Endodermal cell (in vitro differentiated cells): ENCODE measurements at regions not wholly inside any gene's neighbourhood (a gene's known extent, or its start where the extent isn't known, plus 50 kb on each side); places are given as distances from the start of the nearest gene placed in this dataset.
A peak's percentile ranks its signal among the peaks of the same experiment; 100 is the strongest.

Source experiments
- DNase-seq: peaks from one replicate; pipeline ENCODE4 v3.0.0-alpha.2; 2017
- H3K27ac ChIP-seq: 2 replicates; pipeline ENCODE4 v1.5.1; 2013; ENCODE audit warnings: mild to moderate bottlenecking, low read depth, low read length, moderate library complexity
- H3K27me3 ChIP-seq: 2 replicates; pipeline ENCODE4 v1.6.1; 2013; ENCODE audit warnings: mild to moderate bottlenecking, low read length, moderate library complexity; ENCODE audit not compliant: insufficient read depth, control insufficient read depth, poor library complexity, severe bottlenecking
- H3K36me3 ChIP-seq: 2 replicates; pipeline ENCODE4 v1.7.0; 2013; ENCODE audit warnings: mild to moderate bottlenecking, low read length, moderate library complexity; ENCODE audit not compliant: control insufficient read depth, insufficient read depth
- H3K4me1 ChIP-seq: one replicate; pipeline ENCODE4 v1.7.0; 2013; ENCODE audit warnings: low read length; ENCODE audit not compliant: control insufficient read depth, insufficient read depth
- H3K4me3 ChIP-seq: 2 replicates; pipeline ENCODE4 v1.5.1; 2013; ENCODE audit warnings: mild to moderate bottlenecking, low read length, moderate library complexity
- H3K9ac ChIP-seq: 2 replicates; pipeline ENCODE4 v1.6.1; 2013; ENCODE audit warnings: mild to moderate bottlenecking, low read length, moderate library complexity; ENCODE audit not compliant: poor library complexity, severe bottlenecking; ENCODE audit errors: extremely low read depth
- H3K9me3 ChIP-seq: 2 replicates; pipeline ENCODE4 v1.6.1; 2013; ENCODE audit warnings: mild to moderate bottlenecking, low read length, moderate library complexity; ENCODE audit not compliant: control insufficient read depth
- H3K27ac Mint-ChIP-seq: 2 replicates; pipeline ENCODE4 v1.8.0; 2020; ENCODE audit warnings: mixed read lengths
- H3K27me3 Mint-ChIP-seq: 2 replicates; pipeline ENCODE4 v1.8.0; 2021; ENCODE audit warnings: mild to moderate bottlenecking, mixed read lengths; ENCODE audit not compliant: insufficient read depth
- H3K36me3 Mint-ChIP-seq: 2 replicates; pipeline ENCODE4 v1.8.0; 2020; ENCODE audit warnings: low read depth, mixed read lengths
- H3K4me1 Mint-ChIP-seq: 2 replicates; pipeline ENCODE4 v1.8.0; 2020; ENCODE audit warnings: mixed read lengths
- H3K4me3 Mint-ChIP-seq: 2 replicates; pipeline ENCODE4 v1.8.0; 2020; ENCODE audit warnings: mild to moderate bottlenecking, moderate library complexity, mixed read lengths
- H3K9me3 Mint-ChIP-seq: 2 replicates; pipeline ENCODE4 v1.8.0; 2020; ENCODE audit warnings: mild to moderate bottlenecking, mixed read lengths
- WGBS, 2 experiments: methylation state at CpG; one replicate each; pipeline versions ENCODE4 v1.1.5 to v1.1.7; 2013; ENCODE audit warnings: missing lambda C conversion rate in 2 of 2, mixed read lengths in 1 of 2; ENCODE audit not compliant: insufficient coverage in 1 of 2, insufficient read length in 1 of 2; 5-methylcytosine and 5-hydroxymethylcytosine counted together
- TF ChIP-seq, protein P1 (sequence below): fragments of 200-600 bp; sonication (generic); conservative IDR thresholded peaks from 2 replicates; pipeline ENCODE4 v1.5.0; 2021; ENCODE audit warnings: antibody characterized with exemption, mild to moderate bottlenecking

DNA sequence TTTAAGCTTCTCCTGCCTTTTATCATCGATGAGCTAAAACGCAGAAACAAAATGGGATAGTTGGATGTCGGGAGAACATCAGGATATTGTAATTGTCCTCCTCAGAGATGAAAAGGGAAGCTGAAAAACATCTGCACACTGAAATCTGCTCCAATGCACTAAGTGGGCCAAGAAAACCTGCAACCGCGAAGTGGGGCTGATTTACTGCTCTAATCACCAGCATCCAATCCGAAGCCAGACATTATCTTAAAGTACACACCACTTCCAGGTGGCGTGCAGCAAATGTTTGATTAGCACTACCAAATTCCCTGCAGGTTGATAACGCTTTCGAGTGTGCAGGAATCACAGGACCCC is 230.3 kb upstream of the SLC14A2 start:
- Mint-ChIP-seq H3K4me1 (peaks cover 9% of the 10 kb centered on the region), H3K9me3 (no peaks in the 10 kb centered on the region), H3K27me3 (peaks cover 6% of the 10 kb centered on the region), H3K36me3 (no peaks in the 10 kb centered on the region), H3K4me3 (no peak overlapping the region), H3K27ac (no peak overlapping the region)
- Histone ChIP-seq H3K4me1 (peaks cover 11% of the 10 kb centered on the region), H3K36me3 (no peaks in the 10 kb centered on the region), H3K27ac (no peak overlapping the region), H3K4me3 (peak overlapping the region; percentile 20), H3K27me3 (no peaks in the 10 kb centered on the region), H3K9ac (no peak overlapping the region), H3K9me3 (no peaks in the 10 kb centered on the region)
- 87 to 90% methylated on average over 6 to 9 of the region's 9 CpGs for WGBS, 2 experiments
- TF ChIP-seq, protein P1, sequence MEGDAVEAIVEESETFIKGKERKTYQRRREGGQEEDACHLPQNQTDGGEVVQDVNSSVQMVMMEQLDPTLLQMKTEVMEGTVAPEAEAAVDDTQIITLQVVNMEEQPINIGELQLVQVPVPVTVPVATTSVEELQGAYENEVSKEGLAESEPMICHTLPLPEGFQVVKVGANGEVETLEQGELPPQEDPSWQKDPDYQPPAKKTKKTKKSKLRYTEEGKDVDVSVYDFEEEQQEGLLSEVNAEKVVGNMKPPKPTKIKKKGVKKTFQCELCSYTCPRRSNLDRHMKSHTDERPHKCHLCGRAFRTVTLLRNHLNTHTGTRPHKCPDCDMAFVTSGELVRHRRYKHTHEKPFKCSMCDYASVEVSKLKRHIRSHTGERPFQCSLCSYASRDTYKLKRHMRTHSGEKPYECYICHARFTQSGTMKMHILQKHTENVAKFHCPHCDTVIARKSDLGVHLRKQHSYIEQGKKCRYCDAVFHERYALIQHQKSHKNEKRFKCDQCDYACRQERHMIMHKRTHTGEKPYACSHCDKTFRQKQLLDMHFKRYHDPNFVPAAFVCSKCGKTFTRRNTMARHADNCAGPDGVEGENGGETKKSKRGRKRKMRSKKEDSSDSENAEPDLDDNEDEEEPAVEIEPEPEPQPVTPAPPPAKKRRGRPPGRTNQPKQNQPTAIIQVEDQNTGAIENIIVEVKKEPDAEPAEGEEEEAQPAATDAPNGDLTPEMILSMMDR = no peak
- DNase-seq = no peak

DNA sequence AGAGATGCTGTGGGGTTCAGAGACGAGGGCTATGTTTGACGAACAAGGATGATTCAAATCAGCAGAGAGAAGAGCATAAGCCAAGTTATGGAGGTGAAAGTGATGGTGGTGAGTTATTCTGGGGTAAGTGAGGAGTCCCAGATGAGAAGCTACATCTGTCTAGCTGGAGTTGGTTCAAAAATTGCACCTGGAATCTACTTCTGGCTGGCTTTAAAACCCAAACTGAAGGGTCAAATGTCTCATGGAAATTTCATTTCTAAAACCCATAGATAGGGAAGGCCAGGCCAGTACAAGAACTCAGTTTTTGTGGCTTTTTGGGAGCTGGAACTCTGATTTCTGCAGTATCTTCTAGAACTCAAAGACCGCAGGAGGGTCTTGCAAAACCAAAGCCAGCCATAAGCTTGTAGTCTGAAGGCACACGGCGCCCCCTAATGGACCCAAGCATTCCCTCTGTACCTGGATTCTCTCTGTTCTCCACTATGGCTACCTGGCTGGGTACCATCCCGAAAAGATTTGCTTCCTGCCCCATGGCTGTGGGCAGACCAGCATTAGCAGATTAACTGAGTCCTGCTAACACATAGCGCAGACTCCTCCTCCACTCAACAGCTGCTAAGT is 229.1 kb upstream of the SLC14A2 start:
- Mint-ChIP-seq H3K36me3 (no peaks in the 10 kb centered on the region), H3K9me3 (no peaks in the 10 kb centered on the region), H3K4me1 (peaks cover 9% of the 10 kb centered on the region), H3K27ac (no peak overlapping the region), H3K27me3 (peaks cover 6% of the 10 kb centered on the region), H3K4me3 (no peak overlapping the region)
- TF ChIP-seq, protein P1 = peak; percentile 90
- Histone ChIP-seq H3K27ac (no peak overlapping the region), H3K27me3 (no peaks in the 10 kb centered on the region), H3K9me3 (no peaks in the 10 kb centered on the region), H3K4me3 (no peak overlapping the region), H3K36me3 (no peaks in the 10 kb centered on the region), H3K9ac (no peak overlapping the region), H3K4me1 (peaks cover 10% of the 10 kb centered on the region)
- peak; percentile 90 for DNase-seq
- 56 to 66% methylated on average over 5 to 7 of the region's 7 CpGs for WGBS, 2 experiments

DNA sequence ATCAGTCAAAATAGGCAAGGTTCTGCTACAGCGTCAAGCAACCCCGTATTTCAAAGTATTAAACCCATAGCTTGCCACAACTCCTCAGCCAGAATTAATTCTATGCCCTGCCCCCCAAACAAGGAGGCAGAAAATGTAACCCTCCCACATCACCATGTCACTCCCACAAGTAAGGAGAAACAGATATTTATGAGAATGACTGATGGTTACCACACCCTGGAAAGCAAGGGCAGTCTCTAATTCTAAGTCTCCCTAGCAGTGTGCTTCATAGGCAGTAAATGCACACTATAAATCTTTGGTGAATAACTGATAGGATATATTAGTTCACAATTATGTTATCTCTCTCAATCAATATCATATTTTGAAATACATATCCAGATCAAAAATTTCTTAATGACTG is 228.0 kb upstream of the SLC14A2 start:
- H3K9ac ChIP-seq = no peak overlapping the region
- TF ChIP-seq, protein P1 = no peak
- no peak overlapping the region for H3K4me3 ChIP-seq
- H3K9me3 ChIP-seq = no peaks in the 10 kb centered on the region
- no peaks in the 10 kb centered on the region for H3K36me3 Mint-ChIP-seq
- 76% methylated on average over 2 of the region's 2 CpGs; no CpG with 5 or more reads in 1 of the 2 experiments for WGBS, 2 experiments
- H3K36me3 ChIP-seq = no peaks in the 10 kb centered on the region
- H3K27me3 ChIP-seq = no peaks in the 10 kb centered on the region
- no peak overlapping the region for H3K27ac Mint-ChIP-seq
- peaks cover 9% of the 10 kb centered on the region for H3K4me1 ChIP-seq
- peaks cover 6% of the 10 kb centered on the region for H3K27me3 Mint-ChIP-seq
- H3K4me1 Mint-ChIP-seq = peaks cover 9% of the 10 kb centered on the region
- no peaks in the 10 kb centered on the region for H3K9me3 Mint-ChIP-seq
- H3K27ac ChIP-seq = no peak overlapping the region
- H3K4me3 Mint-ChIP-seq = no peak overlapping the region
- no peak for DNase-seq
